HG03378 (cell line): ENCODE measurements at regions not wholly inside any gene's neighbourhood (a gene's known extent, or its start where the extent isn't known, plus 50 kb on each side); places are given as distances from the start of the nearest gene placed in this dataset.

Source experiments
- ATAC-seq: cut with Tn5 transposase; IDR thresholded peaks from one replicate; pipeline ENCODE4 v1.9.1; 2021; ENCODE audit warnings: mild to moderate bottlenecking, moderate library complexity; ENCODE audit not compliant: unreplicated experiment

- ATAC-seq, result peak; percentile 71
These were observed 50.0 kb upstream of the SLC19A1 start for GRCh38 chr21:45592208-45592619.

GRCh38 chr21:45592626-45593134 is 50.4 kb upstream of the SLC19A1 start:
- ATAC-seq, result no peak

GRCh38 chr21:45593162-45594022 is 50.1 kb upstream of the PCBP3 start:
- ATAC-seq, result no peak
